GM18951 (cell line): ENCODE measurements at regions not wholly inside any gene's neighbourhood (a gene's known extent, or its start where the extent isn't known, plus 50 kb on each side); places are given as distances from the start of the nearest gene placed in this dataset.
"Not testable (repeated sequence)": the region's sequence is repeated elsewhere in the genome, so short reads cannot be mapped to it uniquely, and the experiment has no call there.

Experiments
- POLR2A ChIP-seq: IDR thresholded peaks from 4 replicates; pipeline ENCODE4 v1.6.1; 2011; ENCODE audit warnings: mild to moderate bottlenecking; ENCODE audit not compliant: insufficient read length, insufficient read depth; ENCODE audit errors: extremely low read depth
- in situ Hi-C: fragments of 300-500 bp; cut with MboI; formaldehyde crosslinking; loops from one replicate; pipeline ENCODE4 v1.12.0; 2022; ENCODE audit warnings: low sequenced_read_pairs, mixed read lengths, inconsistent platforms; ENCODE audit not compliant: unreplicated experiment

GRCh38 chr7:39808796-39809481 is 141.1 kb upstream of the CDK13 start:
- in situ Hi-C loops = no loop called here
- TF ChIP-seq POLR2A = no peak

- in situ Hi-C loops = no loop called here
- no peak for TF ChIP-seq POLR2A
Measured at GRCh38 chr7:39810204-39810642, 139.8 kb upstream of the CDK13 start.

- in situ Hi-C loops = no loop called here
- TF ChIP-seq POLR2A = no peak
Measured at GRCh38 chr7:39810710-39811109, 139.3 kb upstream of the CDK13 start.

- no peak for TF ChIP-seq POLR2A
- in situ Hi-C loops = no loop called here
Measured at GRCh38 chr7:39811161-39811614, 138.9 kb upstream of the CDK13 start.

GRCh38 chr7:39816462-39817060 is 133.5 kb upstream of the CDK13 start:
- no peak for TF ChIP-seq POLR2A
- in situ Hi-C loops = no loop called here

GRCh38 chr7:39819514-39819913 is 130.5 kb upstream of the CDK13 start:
- in situ Hi-C loops = no loop called here
- TF ChIP-seq POLR2A = no peak

- TF ChIP-seq POLR2A = no peak
- in situ Hi-C loops = no loop called here
Measured at GRCh38 chr7:39824456-39825200, 125.4 kb upstream of the CDK13 start.

GRCh38 chr7:39825401-39825980 is 124.6 kb upstream of the CDK13 start:
- TF ChIP-seq POLR2A = no peak
- in situ Hi-C loops = no loop called here

- no peak for TF ChIP-seq POLR2A
- in situ Hi-C loops = no loop called here
Measured at GRCh38 chr7:39826166-39826565, 123.9 kb upstream of the CDK13 start.

- in situ Hi-C loops = no loop called here
- no peak for TF ChIP-seq POLR2A
Measured at GRCh38 chr7:39827571-39827970, 122.5 kb upstream of the CDK13 start.

- in situ Hi-C loops = no loop called here
- TF ChIP-seq POLR2A = no peak
Measured at GRCh38 chr7:39829028-39829427, 121.0 kb upstream of the CDK13 start.

- no peak for TF ChIP-seq POLR2A
- in situ Hi-C loops = no loop called here
Measured at GRCh38 chr7:39832519-39833085, 117.5 kb upstream of the CDK13 start.

GRCh38 chr7:39833180-39833799 is 116.8 kb upstream of the CDK13 start:
- in situ Hi-C loops = not testable (repeated sequence)

- in situ Hi-C loops = not testable (repeated sequence)
Measured at GRCh38 chr7:39833865-39834634, 116.0 kb upstream of the CDK13 start.
